OCI-LY7 (cell line): ENCODE measurements at regions not wholly inside any gene's neighbourhood (a gene's known extent, or its start where the extent isn't known, plus 50 kb on each side); places are given as distances from the start of the nearest gene placed in this dataset.

ENCODE experiments used
- BruUV-seq: library from RNA; stranded (reverse); fragments of 400-500 nt; replicated peaks from 2 replicates; lab custom pipeline; 2021; lab: Mats Ljungman, UMichigan
- CTCF ChIA-PET: fragments of 300-600 bp; sonication (Branson Sonifier 250); formaldehyde crosslinking; loops from one replicate; lab custom pipeline; 2022; ENCODE audit warnings: antibody characterized with exemption; ENCODE audit not compliant: unreplicated experiment; lab: Charles Lee
- POLR2A ChIA-PET: fragments of 300-600 bp; sonication (Branson Sonifier 250); formaldehyde crosslinking; loops from one replicate; lab custom pipeline; 2022; ENCODE audit warnings: antibody characterized with exemption; lab: Charles Lee
- DNase-seq: peaks from one replicate; pipeline ENCODE4 v3.0.0-alpha.2; 2015; ENCODE audit warnings: low spot score
- H2AFZ ChIP-seq: fragments of 200-600 bp; sonication (generic), shearing (Covaris generic); 2 replicates; pipeline ENCODE4 v1.6.1; 2014; ENCODE audit warnings: mild to moderate bottlenecking, antibody characterized with exemption, low read length, moderate library complexity
- H3K27ac ChIP-seq: fragments of 200-600 bp; sonication (generic); 2 replicates; pipeline ENCODE4 v1.5.1; 2014; ENCODE audit warnings: mixed run types, low read depth, mild to moderate bottlenecking, moderate library complexity, low read length, inconsistent platforms; ENCODE audit not compliant: poor library complexity, severe bottlenecking
- H3K36me3 ChIP-seq: fragments of 200-600 bp; sonication (generic); 2 replicates; pipeline ENCODE4 v1.6.1; 2014; ENCODE audit warnings: mild to moderate bottlenecking, antibody characterized with exemption, low read length, moderate library complexity, mixed read lengths; ENCODE audit not compliant: insufficient read depth
- H3K4me1 ChIP-seq: fragments of 200-600 bp; sonication (generic); 2 replicates; pipeline ENCODE4 v1.5.1; 2014; ENCODE audit warnings: mild to moderate bottlenecking, low read length; ENCODE audit not compliant: insufficient read depth, poor library complexity, severe bottlenecking
- H3K4me2 ChIP-seq: fragments of 200-600 bp; sonication (generic); 2 replicates; pipeline ENCODE4 v1.6.1; 2014; ENCODE audit warnings: mild to moderate bottlenecking, low read length
- H3K4me3 ChIP-seq: fragments of 200-600 bp; sonication (generic); 2 replicates; pipeline ENCODE4 v1.5.1; 2014; ENCODE audit warnings: mild to moderate bottlenecking, low read depth, low read length; ENCODE audit not compliant: poor library complexity, severe bottlenecking
- H3K79me2 ChIP-seq: fragments of 200-600 bp; sonication (generic); 2 replicates; pipeline ENCODE4 v1.6.1; 2016; ENCODE audit warnings: low read depth, mild to moderate bottlenecking, low read length, moderate library complexity, mixed read lengths; ENCODE audit not compliant: insufficient read depth
- H3K9me2 ChIP-seq: fragments of 200-600 bp; sonication (generic); 2 replicates; pipeline ENCODE4 v1.6.1; 2016; ENCODE audit warnings: mild to moderate bottlenecking, low read length, mixed read lengths; ENCODE audit not compliant: insufficient read depth
- H3K9me3 ChIP-seq: fragments of 200-600 bp; sonication (generic); 2 replicates; pipeline ENCODE4 v1.6.1; 2014; ENCODE audit warnings: mild to moderate bottlenecking, mixed run types, low read length, mixed read lengths
- H4K20me1 ChIP-seq: fragments of 200-600 bp; sonication (generic); 2 replicates; pipeline ENCODE4 v1.6.1; 2014; ENCODE audit warnings: mild to moderate bottlenecking, antibody characterized with exemption, low read length, moderate library complexity, mixed read lengths; ENCODE audit not compliant: insufficient read depth
- CTCF ChIP-seq: fragments of 200-600 bp; sonication (generic); conservative IDR thresholded peaks from 2 replicates; pipeline ENCODE4 v1.5.1; 2014; ENCODE audit warnings: mild to moderate bottlenecking, antibody characterized with exemption, low read length, moderate library complexity, mixed read lengths
- EZH2phosphoT487 ChIP-seq: fragments of 200-600 bp; sonication (generic); IDR thresholded peaks from 2 replicates; pipeline ENCODE4 v1.6.1; 2018; ENCODE audit warnings: low read depth, borderline replicate concordance, mild to moderate bottlenecking, mixed run types, antibody characterized with exemption, low read length, moderate library complexity, mixed read lengths
- intact Hi-C: fragments of 100-400 bp; cut with micrococcal nuclease; formaldehyde crosslinking; loops from one replicate; pipeline ENCODE4 v1.10.0; 2022; ENCODE audit not compliant: unreplicated experiment

GRCh38 chr4:54897590-54897989 is 227.8 kb downstream of the KDR start:
- intact Hi-C loops: no loop called here
- no TSS peak for BruUV-seq
- Histone ChIP-seq H3K36me3 (no peaks in the 10 kb centered on the region), H4K20me1 (no peaks in the 10 kb centered on the region), H3K79me2 (no peaks in the 10 kb centered on the region), H3K9me3 (no peaks in the 10 kb centered on the region), H3K4me2 (no peak overlapping the region), H2AFZ (no peak overlapping the region), H3K4me3 (no peak overlapping the region), H3K27ac (no peak overlapping the region), H3K9me2 (no peaks in the 10 kb centered on the region), H3K4me1 (no peaks in the 10 kb centered on the region)
- POLR2A ChIA-PET: no interaction called here
- DNase-seq: no peak
- CTCF ChIA-PET: no interaction called here
- TF ChIP-seq CTCF (no peak), EZH2phosphoT487 (no peak)

GRCh38 chr4:54882616-54883015 is 224.9 kb downstream of the KIT start:
- no peak for DNase-seq
- Histone ChIP-seq H3K9me3 (no peaks in the 10 kb centered on the region), H3K79me2 (no peaks in the 10 kb centered on the region), H3K4me2 (no peak overlapping the region), H2AFZ (no peak overlapping the region), H3K27ac (no peak overlapping the region), H3K4me1 (no peaks in the 10 kb centered on the region), H3K9me2 (no peaks in the 10 kb centered on the region), H3K36me3 (no peaks in the 10 kb centered on the region), H3K4me3 (no peak overlapping the region), H4K20me1 (no peaks in the 10 kb centered on the region)
- no TSS peak for BruUV-seq
- CTCF ChIA-PET: no interaction called here
- intact Hi-C loops: no loop called here
- POLR2A ChIA-PET: no interaction called here
- no peak for TF ChIP-seq EZH2phosphoT487
- TF ChIP-seq CTCF: no peak

- ChIA-PET CTCF (no interaction called here), POLR2A (no interaction called here)
- no peak overlapping the region for H3K4me3 ChIP-seq
- no peak overlapping the region for H3K27ac ChIP-seq
- intact Hi-C loops: no loop called here
- no peaks in the 10 kb centered on the region for H3K4me1 ChIP-seq
- H3K9me3 ChIP-seq: no peaks in the 10 kb centered on the region
- no peak for DNase-seq
- no peaks in the 10 kb centered on the region for H3K79me2 ChIP-seq
- no peaks in the 10 kb centered on the region for H4K20me1 ChIP-seq
- H3K9me2 ChIP-seq: no peaks in the 10 kb centered on the region
- no peak overlapping the region for H2AFZ ChIP-seq
- TF ChIP-seq EZH2phosphoT487 (no peak), CTCF (no peak)
- no TSS peak for BruUV-seq
- no peak overlapping the region for H3K4me2 ChIP-seq
- no peaks in the 10 kb centered on the region for H3K36me3 ChIP-seq
Measured at GRCh38 chr4:54879576-54879975, 221.8 kb downstream of the KIT start.
